ENCODE measurements at regions not wholly inside any gene's neighbourhood (a gene's known extent, or its start where the extent isn't known, plus 50 kb on each side); places are given as distances from the start of the nearest gene placed in this dataset.

- DNase-seq (no peak), ATAC-seq (no peak)
Observed at GRCh38 chr6:74879976-74880375, 325.9 kb downstream of the COL12A1 start.

DNA sequence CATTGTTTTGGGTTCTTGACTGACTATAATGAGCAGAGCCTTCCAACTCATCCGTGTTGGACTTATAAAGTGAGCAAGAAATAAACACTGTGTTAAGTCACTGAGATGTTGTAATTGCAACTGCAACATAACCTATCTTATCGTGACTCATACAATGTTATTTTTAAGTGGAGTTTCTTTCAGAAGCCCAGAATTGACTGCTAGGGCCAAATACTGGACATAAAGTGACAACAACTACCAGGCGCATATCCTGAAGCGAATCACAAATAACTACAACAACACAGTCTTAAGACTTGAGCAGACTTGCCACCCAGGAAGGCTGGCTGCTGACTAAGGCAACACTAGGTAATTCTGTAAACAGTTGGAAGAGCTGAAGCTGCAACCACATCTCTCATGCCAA is 326.6 kb downstream of the COL12A1 start:
- ATAC-seq: no peak
- no peak for DNase-seq

- no peak for DNase-seq
- ATAC-seq: no peak
Observed at GRCh38 chr6:74875193-74875592, 330.7 kb downstream of the COL12A1 start.

DNA sequence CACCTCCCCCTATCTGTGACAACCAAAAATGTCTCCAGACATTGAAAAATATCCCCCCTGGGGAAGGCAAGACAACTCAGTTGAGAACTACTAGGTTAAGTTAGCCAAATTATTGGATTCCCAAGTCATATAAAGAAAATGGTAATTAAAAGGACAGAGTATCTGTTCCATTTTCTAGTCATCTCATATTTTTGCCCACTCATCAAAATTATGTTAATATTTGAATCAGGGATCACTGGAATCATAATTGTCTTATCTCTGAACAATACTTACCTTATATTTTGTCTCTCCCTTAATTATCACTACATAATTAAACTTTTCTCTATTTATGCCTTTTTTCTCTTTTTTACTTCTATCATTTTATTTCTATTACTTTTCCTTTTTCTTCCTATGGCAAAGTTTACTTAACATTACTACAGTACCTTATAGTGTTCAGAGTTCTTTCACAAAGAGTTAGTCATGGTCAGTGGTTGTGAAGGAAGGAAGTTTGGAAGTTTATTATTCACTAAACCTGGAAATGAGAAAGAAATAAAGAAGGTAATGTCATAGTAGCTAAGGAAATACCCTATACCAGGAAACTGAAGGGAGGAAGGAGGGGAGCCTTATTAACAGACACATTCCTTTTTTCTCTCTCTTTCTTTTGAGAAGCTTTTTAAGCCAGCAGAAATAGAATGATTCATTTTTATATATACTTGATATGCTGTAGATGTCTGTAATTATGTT is 332.9 kb downstream of the COL12A1 start:
- ATAC-seq (no peak), DNase-seq (no peak)

- DNase-seq (no peak), ATAC-seq (no peak)
Observed at GRCh38 chr6:74871757-74872156, 334.1 kb downstream of the COL12A1 start.

- no peak for ATAC-seq
- DNase-seq: no peak
Observed at GRCh38 chr6:74870403-74870802, 335.4 kb downstream of the COL12A1 start.

DNA sequence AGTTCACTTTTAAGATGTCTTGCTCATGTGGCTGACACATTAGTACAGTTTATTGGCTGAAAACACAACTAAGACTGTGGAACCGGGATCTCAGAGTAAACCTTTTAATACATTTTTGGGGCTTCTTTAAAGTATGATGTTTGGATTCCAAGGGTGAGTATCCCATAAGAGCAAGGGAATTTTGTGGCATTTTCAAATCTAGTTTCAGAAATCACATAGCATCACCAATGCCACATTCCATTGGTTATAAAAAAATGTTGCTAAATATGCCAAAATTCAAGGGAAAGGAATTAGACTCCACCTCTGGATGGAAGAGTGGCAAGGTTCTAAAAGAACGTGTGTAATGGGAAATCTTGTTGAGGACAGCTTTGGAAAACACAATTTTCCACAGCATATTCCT is 338.6 kb downstream of the COL12A1 start:
- ATAC-seq: no peak
- DNase-seq: no peak

DNA sequence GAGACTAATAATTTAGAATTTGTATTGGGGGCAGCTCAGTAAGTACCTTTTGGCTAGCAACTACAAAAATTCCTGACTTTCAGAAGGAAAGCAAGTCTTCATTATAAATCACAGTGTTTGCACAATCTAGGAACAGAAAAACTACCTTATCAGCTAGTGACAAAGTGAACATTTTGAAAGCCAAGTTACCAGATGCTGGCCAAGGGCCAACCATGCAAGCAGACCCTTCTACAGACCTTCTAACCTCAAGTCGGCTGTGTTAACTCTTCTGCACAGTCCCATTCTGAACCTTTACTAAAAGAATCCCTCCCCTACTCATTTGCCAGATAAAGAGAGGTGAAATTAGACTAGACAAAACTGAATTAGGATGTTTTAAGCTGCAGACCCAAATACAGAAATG is 341.9 kb downstream of the COL12A1 start:
- no peak for DNase-seq

GRCh38 chr6:74860456-74860855 is 345.4 kb downstream of the COL12A1 start:
- no peak for ATAC-seq
- DNase-seq: no peak

More for the DNA sequence above, 341.9 kb downstream of the COL12A1 start:
- no peak for ATAC-seq

- ATAC-seq: no peak
Observed at GRCh38 chr6:74857157-74857556, 348.7 kb downstream of the COL12A1 start.

GRCh38 chr6:74853991-74854390 is 351.9 kb downstream of the COL12A1 start:
- DNase-seq (no peak), ATAC-seq (no peak)

More at GRCh38 chr6:74857157-74857556, 348.7 kb downstream of the COL12A1 start:
- DNase-seq: no peak

DNA sequence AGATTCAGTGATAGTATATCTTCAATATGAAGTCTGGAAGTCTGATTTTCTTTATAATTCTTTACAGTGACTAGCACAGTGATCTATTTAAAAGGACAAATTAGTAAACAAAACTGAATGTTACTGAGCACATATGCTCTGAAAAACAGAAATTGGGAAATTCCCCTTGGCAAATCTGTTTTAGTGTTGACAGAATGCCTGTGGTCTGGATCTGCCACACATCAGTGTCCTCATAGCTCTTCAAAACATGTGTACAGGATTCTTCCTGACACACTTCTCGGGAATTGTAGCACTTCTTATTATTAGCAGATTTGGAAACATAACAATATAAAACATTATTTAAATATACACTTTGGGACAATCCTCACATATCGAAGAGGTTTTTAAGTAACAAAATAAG is 354.3 kb downstream of the COL12A1 start:
- DNase-seq (no peak), ATAC-seq (no peak)

GRCh38 chr6:74840953-74841352 is 364.9 kb downstream of the COL12A1 start:
- ATAC-seq: no peak
- no peak for DNase-seq

- no peak for DNase-seq
- no peak for ATAC-seq
Observed at GRCh38 chr6:74834967-74835366, 370.9 kb downstream of the COL12A1 start.

- ATAC-seq: no peak
Observed at GRCh38 chr6:74826263-74826662, 379.6 kb downstream of the COL12A1 start.

DNA sequence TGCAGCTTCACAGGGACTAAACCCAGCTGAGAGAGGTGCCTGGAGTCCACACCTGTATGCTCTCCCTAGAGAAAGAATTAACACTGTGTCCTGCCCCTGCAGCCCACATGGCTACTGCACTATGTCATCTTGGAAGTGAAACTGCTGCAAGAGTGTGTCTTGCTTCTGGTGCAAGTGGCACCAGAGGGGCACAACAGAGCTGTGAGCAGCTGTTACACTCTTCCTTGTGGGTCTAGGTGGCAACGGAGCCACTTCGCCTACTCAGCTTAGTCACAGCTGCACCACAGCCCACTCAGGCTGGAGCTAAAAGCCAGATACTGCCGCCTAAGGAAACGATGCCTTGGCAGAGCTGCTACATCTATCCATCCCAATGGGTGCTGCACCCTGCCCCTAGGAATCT is 391.4 kb downstream of the COL12A1 start:
- no peak for ATAC-seq
- no peak for DNase-seq

More at GRCh38 chr6:74826263-74826662, 379.6 kb downstream of the COL12A1 start:
- DNase-seq: no peak

DNA sequence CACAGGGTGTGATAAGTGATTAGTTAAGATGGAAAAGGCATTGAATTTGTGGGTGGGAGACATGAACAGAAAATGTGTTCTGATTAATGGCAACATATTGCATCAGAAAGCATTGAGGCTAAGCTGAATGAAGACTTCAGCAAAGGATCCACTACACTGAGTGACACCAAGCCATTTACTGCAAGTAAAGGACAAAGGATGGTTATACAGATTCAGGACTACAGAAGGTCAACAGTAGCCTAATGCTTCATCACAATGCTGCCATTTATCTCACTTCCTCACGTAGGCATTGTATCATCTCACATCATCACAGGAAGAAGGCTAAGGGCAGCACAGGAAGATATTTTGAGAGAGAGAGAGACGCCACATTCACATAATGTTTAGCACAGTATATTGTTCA is 398.2 kb downstream of the COL12A1 start:
- no peak for ATAC-seq
- no peak for DNase-seq

GRCh38 chr6:74805916-74806696 is 399.7 kb downstream of the COL12A1 start:
- ATAC-seq (no peak), DNase-seq (no peak)

GRCh38 chr6:74798302-74798701 is 407.6 kb downstream of the COL12A1 start:
- DNase-seq: no peak
- ATAC-seq: no peak

DNA sequence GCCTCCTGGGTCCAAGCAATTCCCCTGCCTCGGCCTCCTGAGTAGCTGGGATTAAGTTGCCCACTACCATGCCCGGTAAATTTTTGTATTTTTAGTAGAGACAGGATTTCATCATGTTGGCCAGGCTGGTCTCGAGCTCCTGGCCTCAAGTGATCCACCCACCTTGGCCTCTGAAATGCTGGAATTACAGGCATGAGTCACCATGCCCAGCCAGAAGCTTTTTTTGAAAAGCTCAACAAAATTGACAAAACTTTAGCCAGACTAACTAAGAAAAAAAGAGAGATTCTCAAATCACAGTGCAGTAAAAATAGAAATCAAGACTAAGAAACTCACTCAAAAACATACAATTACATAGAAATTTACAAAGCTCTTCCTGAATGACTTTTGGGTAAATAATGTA is 420.6 kb downstream of the COL12A1 start:
- DNase-seq: no peak
- no peak for ATAC-seq

- ATAC-seq: no peak
- no peak for DNase-seq
Observed at GRCh38 chr6:74782346-74782745, 423.5 kb downstream of the COL12A1 start.

DNA sequence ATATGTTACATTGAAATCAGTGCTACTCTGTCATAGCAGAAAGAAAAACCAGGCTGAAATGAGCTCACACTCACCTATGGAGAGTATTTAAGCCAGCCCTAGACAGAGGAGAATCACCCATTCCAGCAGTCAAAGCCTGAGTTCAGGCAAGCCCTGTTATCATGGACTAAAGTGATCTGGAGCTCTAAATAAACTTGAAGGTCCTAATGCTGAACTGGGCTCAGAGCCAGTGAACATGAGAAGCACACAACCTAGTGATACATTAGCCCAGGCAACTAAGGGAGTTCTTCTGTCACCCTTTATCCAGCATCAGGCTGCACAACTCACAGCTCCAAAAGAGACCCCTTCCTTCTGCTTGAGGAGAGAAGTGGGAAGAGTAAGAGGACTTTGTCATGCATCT is 425.0 kb downstream of the COL12A1 start:
- ATAC-seq: no peak
- DNase-seq: no peak

DNA sequence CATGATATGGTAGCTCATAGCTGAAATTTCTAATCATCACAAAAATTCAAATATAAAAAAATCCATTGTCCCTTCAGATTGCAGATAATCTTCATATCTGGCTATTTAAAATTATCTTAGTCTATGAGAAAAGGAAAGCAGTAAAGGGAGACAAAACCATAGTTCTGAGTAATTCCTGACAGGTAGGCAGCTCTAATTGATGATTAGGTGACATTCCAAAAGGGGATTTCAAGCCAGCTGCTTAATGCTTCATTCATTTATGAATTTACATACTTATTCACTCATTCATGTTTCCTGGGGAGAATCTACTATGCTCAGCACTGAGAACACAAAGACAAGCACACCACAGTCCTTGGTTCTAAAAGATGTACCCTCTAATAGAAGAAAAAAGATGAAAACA is 437.1 kb downstream of the COL12A1 start:
- DNase-seq: no peak
- no peak for ATAC-seq

GRCh38 chr6:74768120-74768519 is 437.7 kb downstream of the COL12A1 start:
- DNase-seq (no peak), ATAC-seq (no peak)

Data from stimulated activated naive CD8-positive, alpha-beta T cell treated with anti-CD3 and anti-CD28 coated beads, Interleukin-15, Interleukin-2, amounts not matched to agents 100 U/mL and 50 U/mL, for 24 hours (primary cell).